RKO (cell line): ENCODE measurements at regions not wholly inside any gene's neighbourhood (a gene's known extent, or its start where the extent isn't known, plus 50 kb on each side); places are given as distances from the start of the nearest gene placed in this dataset.

Experiments used
- DNase-seq: peaks from one replicate; pipeline ENCODE4 v3.0.0-alpha.2; 2016; ENCODE audit warnings: low spot score

DNA sequence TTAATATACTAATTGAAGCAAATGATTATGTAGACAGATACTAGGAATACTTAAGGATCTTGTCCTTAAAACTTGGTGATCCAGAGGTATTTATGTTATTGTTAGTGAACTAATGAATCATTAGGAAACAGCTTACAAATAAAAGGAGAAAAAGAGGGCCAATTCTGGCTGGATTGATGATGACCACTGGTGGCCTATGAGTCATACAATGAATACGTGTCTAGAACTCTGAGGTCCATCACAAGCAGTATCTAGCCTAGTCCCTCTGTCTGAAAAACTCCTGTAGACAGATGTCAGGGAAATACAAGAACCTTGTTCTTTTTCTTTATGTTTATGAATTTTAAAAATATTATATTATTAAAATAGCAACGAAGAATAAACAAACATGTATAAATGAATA is 51.7 kb upstream of the RTL1 start:
- DNase-seq: peak; percentile 5

DNA sequence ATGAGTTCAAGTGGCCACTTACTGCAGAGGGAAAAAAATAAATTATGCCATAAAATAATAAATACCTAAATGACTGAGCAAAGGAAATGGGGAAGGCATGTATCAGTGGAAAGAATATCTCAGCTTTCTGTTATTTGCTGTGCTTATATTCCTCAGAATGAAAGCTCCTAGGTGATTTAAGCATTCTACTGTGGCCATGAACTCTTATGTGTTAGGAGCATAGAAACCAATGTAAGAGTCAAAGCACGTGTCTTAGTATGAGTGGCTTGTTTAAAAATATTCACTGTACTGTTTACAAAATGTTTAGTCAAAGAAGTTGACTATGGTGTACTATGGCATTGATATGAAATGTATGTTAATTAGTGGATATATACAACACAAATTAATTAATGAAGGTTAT is 59.0 kb upstream of the RTL1 start:
- no peak for DNase-seq

DNA sequence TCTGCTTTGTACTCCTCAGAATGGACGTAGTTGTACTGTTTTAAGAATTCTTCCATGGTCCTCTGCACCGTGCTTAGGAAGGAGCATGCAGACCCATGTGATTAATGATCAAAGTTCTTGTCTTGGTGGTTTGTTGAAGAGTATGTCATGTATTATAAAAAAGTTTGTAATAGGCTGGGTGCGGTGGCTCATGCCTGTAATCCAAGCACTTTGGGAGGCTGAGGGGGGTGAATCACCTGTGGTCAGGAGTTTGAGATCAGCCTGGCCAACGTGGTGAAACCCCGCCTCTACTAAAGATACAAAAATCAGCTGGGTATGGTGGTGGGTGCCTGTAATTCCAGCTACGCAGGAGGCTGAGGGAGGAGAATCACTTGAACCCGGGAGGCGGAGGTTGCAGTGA is 61.8 kb upstream of the RTL1 start:
- DNase-seq: no peak

DNA sequence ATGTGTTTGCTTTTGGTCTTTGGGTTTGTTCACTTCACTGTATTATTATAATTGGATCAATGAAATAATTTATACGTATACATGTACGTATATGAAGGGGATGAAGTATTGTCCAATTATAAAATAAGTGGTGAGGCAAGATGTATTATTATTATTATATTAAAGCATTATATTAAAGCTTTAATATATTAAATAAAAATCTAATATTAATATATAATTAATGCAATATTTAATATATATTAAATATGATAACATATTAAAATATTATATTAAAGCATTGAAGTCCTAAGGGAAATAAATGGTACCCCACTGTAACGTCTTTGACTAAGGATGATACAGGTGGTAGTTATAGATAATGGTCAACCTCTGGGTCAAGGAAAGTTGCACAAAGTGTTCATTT is 63.7 kb upstream of the RTL1 start:
- no peak for DNase-seq

DNA sequence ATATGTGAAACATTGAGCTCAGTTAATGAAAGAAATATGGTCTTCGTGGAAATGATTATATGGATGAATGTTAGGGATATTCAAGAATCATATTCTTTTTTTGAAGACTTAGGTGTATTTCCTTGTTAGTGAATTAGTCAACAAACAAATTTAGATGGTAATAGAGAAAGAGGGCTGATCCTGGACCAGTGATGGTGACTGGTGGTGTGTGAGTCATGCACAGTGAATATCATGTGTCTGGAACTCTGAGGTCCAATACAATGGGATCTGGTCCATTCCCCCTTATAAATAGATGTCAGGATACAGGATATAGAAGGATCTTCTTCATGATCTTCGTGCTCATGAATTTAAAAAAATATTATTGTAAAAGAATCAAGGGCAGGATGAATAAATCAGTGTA is 64.4 kb upstream of the RTL1 start:
- no peak for DNase-seq

DNA sequence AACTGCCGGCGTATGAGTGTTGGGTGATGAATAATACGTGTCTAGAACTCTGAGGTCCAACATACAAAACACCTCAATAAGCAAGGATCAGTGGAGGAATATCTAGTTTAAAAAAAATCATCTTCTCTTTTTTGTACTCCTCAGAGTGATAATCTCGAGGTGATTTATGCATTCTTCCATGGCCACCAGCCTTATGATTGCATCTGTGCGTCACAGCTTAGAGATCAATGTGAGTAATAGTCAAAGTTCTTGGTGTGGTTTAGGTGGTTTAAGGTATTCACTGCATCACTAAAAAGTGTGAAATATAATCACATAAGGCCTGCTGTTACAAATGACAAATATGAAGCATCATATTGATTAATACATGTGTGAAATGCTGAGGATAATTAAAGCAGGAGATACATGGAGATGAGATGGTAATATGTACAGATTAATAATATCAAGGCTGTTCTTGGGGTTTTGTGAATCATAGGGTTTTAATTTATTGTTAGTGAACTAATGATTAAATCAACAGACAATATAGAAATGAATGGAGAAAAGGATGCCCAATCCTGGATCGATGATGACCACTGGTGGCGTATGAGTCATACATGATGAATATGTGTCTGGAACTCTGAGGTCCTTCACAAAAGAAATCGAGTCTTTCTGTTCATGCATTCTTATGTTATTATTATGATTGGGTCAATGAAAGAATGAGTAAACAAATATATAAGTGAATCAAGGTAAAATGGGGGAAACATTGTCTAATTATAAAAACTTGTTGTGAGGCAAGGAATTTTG is 68.8 kb upstream of the RTL1 start:
- DNase-seq: no peak

DNA sequence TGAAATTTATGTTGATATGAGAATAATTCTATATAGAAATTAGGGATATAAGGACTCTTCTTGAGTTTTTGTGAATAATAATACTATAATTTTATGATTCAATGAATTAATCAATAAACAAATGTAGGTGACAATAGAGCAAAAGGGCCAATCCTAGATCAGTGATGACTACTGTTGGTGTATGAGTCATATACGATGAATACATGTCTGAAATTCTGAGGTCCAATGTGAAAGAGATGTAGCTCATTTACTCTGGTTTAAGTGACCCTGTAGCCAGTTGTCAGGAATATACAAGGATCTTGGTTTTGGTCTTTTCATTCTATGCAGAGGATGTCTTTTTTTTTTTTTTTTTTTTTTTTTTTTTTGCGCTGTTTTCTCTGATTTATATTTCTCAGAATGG is 72.1 kb upstream of the RTL1 start:
- peak; percentile 26 for DNase-seq

DNA sequence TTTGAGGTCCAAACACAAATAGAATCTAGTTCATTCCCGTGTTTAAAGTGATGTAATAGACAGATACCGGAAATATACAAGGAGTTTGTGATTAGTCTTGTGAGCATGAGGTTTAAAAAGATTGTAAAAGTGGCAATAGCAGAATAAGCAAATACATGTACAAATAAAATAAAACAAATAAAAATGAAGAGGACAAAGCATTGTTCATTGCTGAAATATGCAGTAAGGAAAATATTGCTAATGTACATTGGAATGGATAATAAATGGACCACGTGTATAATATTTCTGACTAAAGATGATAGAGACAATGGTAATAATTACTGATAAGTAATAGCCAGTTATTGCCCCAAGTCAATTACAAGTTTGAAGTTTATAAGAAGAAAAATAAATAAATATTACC is 75.6 kb upstream of the RTL1 start:
- no peak for DNase-seq

DNA sequence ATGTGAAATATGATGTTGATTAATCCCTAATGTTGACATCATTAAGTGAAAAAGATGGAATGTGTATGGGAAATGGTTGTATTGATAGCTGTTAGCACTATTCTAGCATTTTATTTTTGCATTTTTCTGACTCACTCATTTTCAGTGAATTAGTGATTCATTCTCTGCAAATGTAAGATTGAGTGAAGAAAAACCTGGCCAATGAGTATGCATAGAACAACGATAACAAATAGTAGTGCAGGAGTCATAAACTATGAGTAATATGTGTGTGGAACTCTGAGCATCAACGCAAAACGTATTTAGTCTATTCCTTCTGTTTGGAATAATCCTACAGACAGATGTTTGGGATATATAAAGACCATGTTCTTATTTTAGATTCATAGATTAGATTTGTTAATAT is 76.3 kb upstream of the RTL1 start:
- DNase-seq: peak; percentile 65

DNA sequence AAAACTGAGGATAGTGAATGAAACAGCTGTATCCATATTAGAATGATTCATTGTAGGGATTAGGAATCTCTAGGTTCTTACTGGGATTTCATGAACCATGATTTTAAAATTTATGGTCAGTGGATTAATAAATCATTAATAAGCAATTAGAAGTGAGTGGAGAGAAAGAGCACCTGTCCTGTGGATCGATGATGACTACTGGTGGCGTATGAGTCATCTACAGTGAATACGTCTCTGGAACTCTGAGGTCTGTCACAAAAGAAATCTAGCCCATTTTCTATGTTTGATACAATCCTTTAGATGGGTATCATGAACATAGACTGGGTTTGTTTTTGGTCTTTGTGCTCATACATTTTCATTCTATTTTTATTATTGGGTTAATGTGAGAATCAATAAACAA is 77.3 kb upstream of the RTL1 start:
- DNase-seq: no peak

DNA sequence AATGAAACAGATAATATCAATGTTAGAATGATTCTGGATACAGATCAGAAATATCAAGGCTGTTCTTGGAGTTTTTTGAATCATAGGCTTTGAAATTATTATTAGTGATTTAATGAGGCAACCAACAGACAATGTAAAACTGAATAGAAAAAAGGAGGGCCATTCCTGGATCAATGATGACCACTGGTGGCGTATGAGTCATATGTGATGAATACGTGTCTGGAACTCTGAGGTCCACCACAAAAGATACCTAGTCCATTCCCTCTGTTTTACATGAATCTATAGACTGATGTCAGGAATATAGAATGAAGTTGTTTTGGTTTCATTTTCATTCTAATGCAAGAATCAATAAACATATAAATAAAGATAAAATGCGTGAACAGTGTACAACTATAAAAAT is 78.3 kb upstream of the RTL1 start:
- no peak for DNase-seq

DNA sequence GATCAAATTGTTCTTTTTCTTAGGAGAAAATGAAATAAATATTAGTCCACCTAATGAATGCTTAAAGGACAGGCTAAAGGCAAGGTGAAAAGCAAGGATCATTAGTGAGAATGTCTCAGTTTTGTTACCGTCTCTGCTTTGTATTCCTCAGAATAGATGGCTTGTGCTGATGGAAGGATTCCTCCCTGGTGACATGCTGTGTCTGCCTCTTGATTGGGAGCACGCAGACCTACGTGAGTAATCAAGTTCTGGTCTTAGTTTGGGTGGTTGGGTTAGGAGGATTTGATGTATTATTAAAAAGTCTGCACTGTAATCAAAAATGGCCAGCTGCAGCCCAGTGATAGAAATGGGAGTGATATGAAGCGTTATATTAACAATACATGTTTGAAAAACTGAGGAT is 78.8 kb upstream of the RTL1 start:
- DNase-seq: no peak

DNA sequence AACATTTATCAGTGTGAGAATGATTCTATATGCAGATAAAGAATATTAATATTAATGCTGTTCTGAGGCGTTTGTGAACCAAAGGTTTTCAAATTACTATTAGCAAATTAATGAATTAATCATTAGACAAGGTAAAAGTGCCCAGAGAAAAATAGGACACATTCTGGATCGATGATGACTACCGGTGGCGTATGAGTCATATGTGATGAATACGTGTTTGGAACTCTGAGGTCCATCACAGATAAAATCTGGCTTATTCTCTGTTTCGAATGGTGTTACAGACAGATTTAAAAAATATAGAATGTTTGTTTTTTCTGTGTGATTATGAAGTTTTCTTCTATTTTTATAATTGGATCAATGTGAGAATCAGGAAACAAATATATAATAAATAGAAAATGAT is 79.2 kb upstream of the RTL1 start:
- no peak for DNase-seq

DNA sequence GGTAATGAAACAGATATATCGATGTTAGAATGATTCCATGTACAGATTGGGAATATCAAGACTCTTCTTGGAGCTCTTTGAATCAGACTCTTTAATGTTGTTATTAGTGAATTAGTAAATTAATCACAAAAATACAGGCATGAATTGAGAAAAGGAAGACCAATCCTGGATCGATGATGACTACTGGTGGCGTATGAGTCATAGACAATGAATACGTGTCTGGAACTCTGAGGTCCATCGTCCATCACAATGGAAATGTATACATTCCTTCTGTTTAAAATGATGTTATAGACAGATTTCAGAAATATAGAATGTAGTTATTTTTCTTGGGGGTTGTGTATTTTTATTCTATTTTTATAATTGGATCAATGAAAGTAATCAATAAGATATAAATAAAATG is 80.2 kb upstream of the RTL1 start:
- no peak for DNase-seq

DNA sequence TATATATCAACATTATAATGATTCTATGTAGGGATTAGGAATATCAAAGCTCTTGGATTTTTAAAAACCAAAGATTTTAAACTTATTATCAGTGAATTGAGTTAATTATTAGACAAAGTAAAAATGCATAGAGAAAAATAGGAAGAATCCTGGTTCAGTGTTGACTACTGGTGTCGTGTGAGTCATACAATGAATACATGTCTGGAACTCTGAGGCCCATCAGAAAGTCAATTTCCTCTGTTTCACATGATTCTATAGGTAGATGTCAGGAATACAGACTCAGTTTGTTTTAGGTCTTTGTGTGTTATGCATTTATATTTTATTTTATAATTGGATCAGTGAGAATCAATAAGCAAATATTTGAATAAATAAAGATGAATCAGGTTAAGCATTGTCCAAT is 84.5 kb upstream of the RTL1 start:
- DNase-seq: peak; percentile 16

DNA sequence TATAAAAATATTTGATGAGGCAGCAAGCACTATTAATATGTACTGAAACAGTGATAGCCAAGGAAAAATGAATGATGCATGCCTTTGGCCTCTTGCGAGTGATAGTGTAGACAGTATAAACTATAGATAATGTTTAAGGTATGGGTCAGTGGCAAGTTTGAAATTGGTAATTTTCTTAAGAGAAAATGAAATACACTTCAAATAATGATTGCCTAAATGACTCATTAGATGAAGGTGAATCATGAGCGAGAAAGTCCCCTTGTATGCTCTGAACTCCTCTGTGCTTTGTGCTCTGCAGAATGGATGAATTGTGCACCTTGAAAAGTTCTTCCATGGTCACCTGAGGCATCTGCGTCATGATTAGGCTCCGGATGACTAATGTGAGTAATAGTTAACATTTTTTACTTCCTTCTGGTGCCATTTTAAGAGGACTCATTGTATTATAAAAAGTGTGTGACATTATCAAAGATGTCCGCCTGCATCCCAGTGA is 84.9 kb upstream of the RTL1 start:
- peak; percentile 11 for DNase-seq

DNA sequence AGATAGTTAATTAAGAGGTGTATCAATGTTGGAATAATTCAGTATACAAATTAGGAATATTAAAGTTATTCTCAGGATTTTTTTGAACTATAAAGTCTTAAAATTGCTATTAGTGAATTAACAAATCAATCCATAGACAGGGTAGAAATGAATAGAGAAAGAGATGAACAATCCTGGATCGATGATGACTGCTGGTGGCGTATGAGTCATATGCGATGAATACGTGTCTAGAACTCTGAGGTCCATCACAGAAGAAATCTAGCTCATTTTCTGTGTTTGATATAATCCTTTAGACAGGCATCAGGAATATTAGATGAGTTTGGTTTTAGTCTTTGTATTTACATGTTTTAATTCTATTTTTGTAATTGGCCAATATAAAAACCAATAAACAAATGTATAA is 85.4 kb upstream of the RTL1 start:
- DNase-seq: no peak

DNA sequence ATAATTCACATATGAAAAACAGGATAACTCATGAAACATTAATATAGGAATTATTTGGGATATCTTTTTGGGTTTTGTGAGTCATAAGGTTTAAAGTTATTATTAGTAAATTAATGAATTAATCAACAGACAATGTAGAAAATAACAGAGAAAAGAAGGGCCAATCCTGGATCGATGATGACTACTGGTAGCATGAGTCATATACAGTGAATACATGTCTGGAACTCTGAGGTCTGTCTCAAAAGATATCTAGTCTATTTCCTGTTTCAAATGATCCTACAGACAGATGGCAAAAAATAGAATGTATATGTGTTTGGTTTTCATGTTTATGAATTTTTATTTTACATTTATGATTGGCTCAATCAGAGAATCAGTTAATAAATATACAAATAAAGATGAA is 86.4 kb upstream of the RTL1 start:
- DNase-seq: no peak

DNA sequence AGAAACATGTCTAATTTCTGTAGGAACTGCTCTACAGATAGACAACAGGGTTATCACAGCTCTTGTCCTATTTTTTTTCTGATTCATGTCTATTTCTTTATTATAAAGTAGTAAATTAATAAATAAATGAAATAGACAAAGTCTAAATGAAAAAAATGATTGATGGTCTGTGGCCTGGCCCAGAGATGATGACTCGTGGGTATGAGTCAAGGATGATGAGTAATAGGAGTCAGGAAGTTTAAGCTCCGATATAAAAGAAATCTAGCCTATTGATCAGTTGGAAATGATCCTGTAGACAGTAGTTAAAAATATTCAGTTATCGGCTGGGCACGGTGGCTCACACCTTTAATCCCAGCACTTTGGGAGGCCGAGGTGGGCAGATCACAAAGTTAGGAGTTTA is 90.6 kb upstream of the RTL1 start:
- peak; percentile 43 for DNase-seq

DNA sequence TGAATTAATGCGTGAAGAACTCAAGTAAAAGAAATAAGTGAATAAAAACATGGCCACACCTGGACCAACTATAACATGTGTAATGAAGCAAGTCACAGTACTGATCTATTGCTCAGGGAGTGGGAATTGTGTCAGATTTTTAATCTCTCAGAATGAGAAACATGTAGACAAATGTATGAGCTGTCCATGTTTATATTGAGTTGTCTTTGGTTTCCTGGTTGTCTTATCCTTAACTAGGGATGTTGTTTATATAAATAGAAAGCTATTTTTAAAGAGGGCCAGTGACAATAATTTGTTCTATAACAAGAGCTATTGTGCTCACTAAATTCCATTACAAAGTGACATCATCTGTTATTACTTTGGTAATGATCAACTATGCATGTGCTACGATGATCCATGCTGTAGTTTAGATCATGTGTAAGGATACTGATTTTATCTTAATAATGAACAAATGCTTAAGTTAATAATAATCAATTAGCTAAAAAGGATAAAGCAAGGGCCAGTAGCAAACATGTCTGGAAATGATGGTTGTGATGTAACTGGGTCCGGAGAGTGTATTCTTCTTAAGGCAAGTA is 91.3 kb upstream of the RTL1 start:
- DNase-seq: no peak

DNA sequence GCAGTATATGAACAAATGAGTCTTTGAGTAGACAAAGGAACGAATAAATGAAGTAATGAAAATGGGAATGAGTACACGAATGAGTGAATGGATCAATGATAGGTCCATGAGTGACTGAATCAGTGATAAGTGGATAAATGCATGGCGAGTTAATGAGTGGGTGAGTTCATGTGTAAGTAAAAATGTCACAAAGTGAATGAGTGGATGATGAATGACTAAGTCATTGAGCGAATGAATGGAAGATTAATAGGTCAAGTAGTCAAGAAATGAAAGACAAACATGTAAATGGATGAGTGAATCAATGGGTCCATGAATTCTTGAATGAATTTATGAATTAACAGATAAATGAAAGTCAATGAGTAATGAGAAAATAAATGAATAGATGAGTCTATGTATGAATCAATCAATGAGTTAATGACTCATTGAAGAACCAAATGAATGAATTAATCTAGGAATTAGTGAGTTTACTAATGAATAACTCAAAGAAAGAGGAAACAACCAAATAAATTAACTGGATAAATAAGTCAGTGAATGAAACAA is 97.3 kb upstream of the RTL1 start:
- no peak for DNase-seq

DNA sequence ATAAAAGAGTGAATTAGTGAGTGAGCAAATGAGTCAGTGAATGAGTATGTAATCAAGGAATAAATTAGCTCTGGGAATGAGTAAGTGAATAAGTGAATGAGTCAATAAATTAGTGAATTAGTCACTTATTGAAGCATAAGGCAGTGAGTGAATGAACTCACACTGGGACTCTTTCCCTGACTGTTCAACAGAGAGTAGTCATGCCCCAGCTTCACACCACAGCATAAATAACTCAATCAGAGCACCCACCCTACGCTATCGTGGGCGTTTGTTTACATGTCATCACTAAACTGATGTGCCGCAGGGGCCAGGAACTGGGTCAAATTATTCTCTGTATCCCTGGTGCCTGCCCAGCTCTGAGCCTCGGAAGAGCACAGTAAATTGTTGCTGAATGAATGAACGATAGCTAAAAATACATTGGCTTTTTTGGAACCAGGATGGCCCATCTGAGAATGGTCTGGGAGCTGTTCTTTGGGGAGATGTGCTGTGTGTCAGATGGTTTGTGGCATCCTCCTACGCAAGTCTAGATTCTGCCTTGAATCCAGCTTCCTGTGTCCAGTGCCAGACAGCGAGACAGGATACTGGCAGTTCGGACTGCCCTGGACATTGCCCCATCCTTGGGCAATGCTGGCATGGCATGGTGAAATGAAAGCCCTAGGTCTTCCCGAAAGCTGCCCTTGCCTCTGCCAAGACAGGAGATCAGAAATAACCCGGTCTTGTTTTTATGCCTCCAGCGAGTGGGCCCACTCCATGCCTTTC is 98.0 kb upstream of the RTL1 start:
- DNase-seq: peak; percentile 60

DNA sequence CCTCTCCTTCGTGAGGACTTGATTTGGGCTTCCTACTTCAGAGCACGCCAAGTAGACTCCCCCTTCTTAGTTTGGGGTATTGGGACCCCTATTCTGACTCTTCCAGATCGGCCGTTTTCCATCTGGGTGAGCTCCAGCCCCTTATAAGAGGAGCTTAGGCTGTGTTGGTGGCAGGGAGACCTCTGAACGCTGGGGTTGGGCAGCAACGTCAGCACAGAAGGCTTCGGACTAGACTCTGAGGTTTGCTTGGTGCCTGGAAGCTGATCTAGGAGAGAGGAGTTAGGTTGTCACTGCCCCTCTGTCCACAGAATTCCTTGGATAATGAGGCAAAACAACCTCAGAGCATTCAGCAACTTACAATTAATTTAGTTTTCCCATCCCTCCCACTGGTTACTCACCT is 99.2 kb upstream of the RTL1 start:
- no peak for DNase-seq
